ENCODE measurements at regions not wholly inside any gene's neighbourhood (a gene's known extent, or its start where the extent isn't known, plus 50 kb on each side); places are given as distances from the start of the nearest gene placed in this dataset.

GRCh38 chr4:45865781-45866180 is 258.1 kb downstream of the GABRG1 start:
- TF ChIP-seq CTCF (IDR thresholded peaks at IDR 0.05) (no peak), POLR2A (IDR thresholded peaks at IDR 0.05) (no peak)

Measured in Peyer's patch (tissue), 4 donors.